ENCODE measurements at regions not wholly inside any gene's neighbourhood (a gene's known extent, or its start where the extent isn't known, plus 50 kb on each side); places are given as distances from the start of the nearest gene placed in this dataset.

- Histone ChIP-seq H3K27ac (ENCODE audit: low read length in 2 of 2) (no peak overlapping the region), H2AFZ (ENCODE audit: insufficient read depth, low read depth, low read length, poor library complexity, severe bottlenecking) (no peak overlapping the region), H3K27me3 (replicated peaks in 1 of 4; ENCODE audit: control extremely low read depth in 1 of 4, control insufficient read depth in 3 of 4, insufficient read depth in 4 of 4, low read length in 3 of 4) (no peaks in the 10 kb centered on the region), H3K9ac (ENCODE audit: low read length) (no peak overlapping the region), H3K4me2 (replicated peaks; ENCODE audit: low read depth, low read length, poor library complexity, severe bottlenecking) (no peak overlapping the region), H3K79me2 (ENCODE audit: control insufficient read depth, insufficient read depth, low read length) (no peaks in the 10 kb centered on the region), H3K4me3 (ENCODE audit: control extremely low read depth in 1 of 5, extremely low read depth in 1 of 5, insufficient read depth in 1 of 5, low read depth in 2 of 5, low read length in 4 of 5) (no peak overlapping the region), H3K9me3 (ENCODE audit: control extremely low read depth in 1 of 3, control insufficient read depth in 2 of 3, insufficient read depth in 1 of 3, low read length in 2 of 3) (no peaks in the 10 kb centered on the region), H4K20me1 (ENCODE audit: control insufficient read depth, insufficient read depth, low read length, poor library complexity, severe bottlenecking) (no peaks in the 10 kb centered on the region), H3K36me3 (replicated peaks in 1 of 2; ENCODE audit: control extremely low read depth in 1 of 2, control insufficient read depth in 1 of 2, extremely low read depth in 1 of 2, insufficient read depth in 2 of 2, low read length in 1 of 2) (no peaks in the 10 kb centered on the region), H3K4me1 (ENCODE audit: control insufficient read depth in 2 of 2, insufficient read depth in 2 of 2, low read length in 2 of 2) (no peaks in the 10 kb centered on the region)
- Mint-ChIP-seq H3K4me1 (no peaks in the 10 kb centered on the region), H3K27me3 (peaks cover 7% of the 10 kb centered on the region), H3K9me3 (ENCODE audit: insufficient read depth) (no peaks in the 10 kb centered on the region), H3K27ac (no peak overlapping the region), H3K4me3 (no peak overlapping the region)
- TF ChIP-seq EZH2 (IDR thresholded peaks at IDR 0.05; ENCODE audit: borderline replicate concordance, insufficient read depth, low read depth, low read length, poor library complexity, severe bottlenecking) (no peak), CTCF (IDR thresholded peaks at IDR 0.05) (no peak)
- CTCF ChIA-PET = no interaction called here
- DNase-seq (no peak), ATAC-seq (ENCODE audit: low read depth) (no peak)
- intact Hi-C loops (cut with micrococcal nuclease) = no loop called here
- no CpG with 5 or more reads among the region's 1 CpG for WGBS (ENCODE audit: insufficient coverage)
- POLR2A ChIA-PET = no interaction called here
These were observed 98.6 kb upstream of the CRBN start for GRCh38 chr3:3278073-3278472.

DNA sequence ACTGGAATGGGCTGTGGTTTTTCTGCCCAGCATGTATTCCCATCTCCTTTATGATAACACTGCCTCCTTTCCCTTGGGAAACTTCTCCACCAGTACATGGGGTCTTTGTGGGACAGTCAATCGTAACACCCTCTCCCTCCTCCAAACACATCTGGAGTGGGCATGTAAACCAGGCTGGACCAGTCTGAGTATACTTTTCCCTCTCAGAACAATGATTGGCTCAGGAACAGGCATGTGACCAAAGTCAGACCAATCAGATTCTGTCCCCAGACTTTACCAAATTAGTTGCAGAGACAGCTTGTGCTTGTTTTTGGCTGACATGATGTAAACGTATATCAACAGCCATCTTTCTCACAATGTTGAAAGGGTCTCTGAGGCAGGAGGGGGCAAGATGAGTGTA lies 97.1 kb upstream of the CRBN start:
- H3K27ac ChIP-seq (ENCODE audit: low read length in 2 of 2) = no peak overlapping the region
- ATAC-seq (ENCODE audit: low read depth) (no peak), DNase-seq (no peak)
- H3K4me1 ChIP-seq (ENCODE audit: control insufficient read depth in 2 of 2, insufficient read depth in 2 of 2, low read length in 2 of 2) = no peaks in the 10 kb centered on the region
- TF ChIP-seq CTCF (IDR thresholded peaks at IDR 0.05) = no peak
- no peak for TF ChIP-seq EZH2 (IDR thresholded peaks at IDR 0.05; ENCODE audit: borderline replicate concordance, insufficient read depth, low read depth, low read length, poor library complexity, severe bottlenecking)
- no peaks in the 10 kb centered on the region for H3K36me3 ChIP-seq (replicated peaks in 1 of 2; ENCODE audit: control extremely low read depth in 1 of 2, control insufficient read depth in 1 of 2, extremely low read depth in 1 of 2, insufficient read depth in 2 of 2, low read length in 1 of 2)
- no peaks in the 10 kb centered on the region for H3K79me2 ChIP-seq (ENCODE audit: control insufficient read depth, insufficient read depth, low read length)
- Mint-ChIP-seq H3K9me3 (ENCODE audit: insufficient read depth) (no peaks in the 10 kb centered on the region), H3K4me1 (no peaks in the 10 kb centered on the region), H3K4me3 (no peak overlapping the region), H3K27me3 (peaks cover 7% of the 10 kb centered on the region), H3K27ac (no peak overlapping the region)
- no peak overlapping the region for H3K4me2 ChIP-seq (replicated peaks; ENCODE audit: low read depth, low read length, poor library complexity, severe bottlenecking)
- no peaks in the 10 kb centered on the region for H4K20me1 ChIP-seq (ENCODE audit: control insufficient read depth, insufficient read depth, low read length, poor library complexity, severe bottlenecking)
- no peaks in the 10 kb centered on the region for H3K27me3 ChIP-seq (replicated peaks in 1 of 4; ENCODE audit: control extremely low read depth in 1 of 4, control insufficient read depth in 3 of 4, insufficient read depth in 4 of 4, low read length in 3 of 4)
- intact Hi-C loops (cut with micrococcal nuclease) = no loop called here
- POLR2A ChIA-PET = no interaction called here
- CTCF ChIA-PET = no interaction called here
- no peak overlapping the region for H3K4me3 ChIP-seq (ENCODE audit: control extremely low read depth in 1 of 5, extremely low read depth in 1 of 5, insufficient read depth in 1 of 5, low read depth in 2 of 5, low read length in 4 of 5)
- WGBS (ENCODE audit: insufficient coverage) = 100% methylated on average over 1 of the region's 2 CpGs
- no peaks in the 10 kb centered on the region for H3K9me3 ChIP-seq (ENCODE audit: control extremely low read depth in 1 of 3, control insufficient read depth in 2 of 3, insufficient read depth in 1 of 3, low read length in 2 of 3)
- H3K9ac ChIP-seq (ENCODE audit: low read length) = no peak overlapping the region
- H2AFZ ChIP-seq (ENCODE audit: insufficient read depth, low read depth, low read length, poor library complexity, severe bottlenecking) = no peak overlapping the region

All from B cell (primary cell).